Natural killer cell (primary cell): ENCODE measurements at regions not wholly inside any gene's neighbourhood (a gene's known extent, or its start where the extent isn't known, plus 50 kb on each side); places are given as distances from the start of the nearest gene placed in this dataset.

Experiments
- ATAC-seq, 3 donors: fragments of 150-1000 bp in 2 of 3; fragments of 200-7000 bp in 1 of 3; cut with Tn5 transposase; 1 replicate in 1 of 3; 2 replicates in 2 of 3; pipeline ENCODE4 v1.10.0; 2021; ENCODE audit warnings: mild to moderate bottlenecking in 2 of 3, moderate library complexity in 2 of 3
- DNase-seq, 2 donors: peaks; one replicate each; pipeline versions ENCODE4 v3.0.0 to v3.0.0-alpha.2; 2013 to 2021; ENCODE audit warnings: mixed read lengths in 1 of 2
- H3K27ac ChIP-seq: one replicate; pipeline ENCODE4 v1.5.1; 2013; ENCODE audit warnings: mild to moderate bottlenecking, low read length
- H3K27me3 ChIP-seq: one replicate; pipeline ENCODE4 v1.6.1; 2013; ENCODE audit warnings: low read length; ENCODE audit not compliant: control insufficient read depth, insufficient read depth
- H3K36me3 ChIP-seq: one replicate; pipeline ENCODE4 v1.6.1; 2013; ENCODE audit warnings: low read length; ENCODE audit not compliant: control insufficient read depth, insufficient read depth
- H3K4me1 ChIP-seq: one replicate; pipeline ENCODE4 v1.6.1; 2013; ENCODE audit warnings: low read length; ENCODE audit not compliant: control insufficient read depth, insufficient read depth
- H3K4me3 ChIP-seq: one replicate; pipeline ENCODE4 v1.5.1; 2013; ENCODE audit warnings: low read length
- H3K9me3 ChIP-seq: one replicate; pipeline ENCODE4 v1.6.1; 2013; ENCODE audit warnings: low read length; ENCODE audit not compliant: control insufficient read depth, insufficient read depth
- H3K27ac Mint-ChIP-seq, 2 donors: one replicate each; pipeline ENCODE4 v1.8.0; 2022; ENCODE audit warnings: mild to moderate bottlenecking in 2 of 2, mixed read lengths in 2 of 2, moderate library complexity in 1 of 2
- H3K27me3 Mint-ChIP-seq, 2 donors: one replicate each; pipeline ENCODE4 v1.8.0; 2022; ENCODE audit warnings: low read depth in 2 of 2, mixed read lengths in 2 of 2
- H3K36me3 Mint-ChIP-seq: one replicate; pipeline ENCODE4 v1.8.0; 2022; ENCODE audit warnings: mixed read lengths
- H3K4me1 Mint-ChIP-seq, 2 donors: one replicate each; pipeline ENCODE4 v1.8.0; 2022; ENCODE audit warnings: mixed read lengths in 2 of 2
- H3K4me3 Mint-ChIP-seq: one replicate; pipeline ENCODE4 v1.8.0; 2022; ENCODE audit warnings: mild to moderate bottlenecking, moderate library complexity, mixed read lengths
- H3K9me3 Mint-ChIP-seq, 2 donors: one replicate each; pipeline ENCODE4 v1.8.0; 2022; ENCODE audit warnings: mixed read lengths in 2 of 2
- CTCF ChIP-seq: fragments of 200-600 bp; IDR thresholded peaks from one replicate; pipeline ENCODE4 v1.8.0; 2022; ENCODE audit warnings: antibody characterized with exemption
- WGBS: methylation state at CpG from one replicate; pipeline ENCODE4 v1.1.7; 2013; ENCODE audit warnings: missing lambda C conversion rate; ENCODE audit not compliant: insufficient coverage; 5-methylcytosine and 5-hydroxymethylcytosine counted together
- intact Hi-C: fragments of 100-400 bp; cut with micrococcal nuclease; formaldehyde crosslinking; loops from one replicate; pipeline ENCODE4 v1.14.2; 2022

- Mint-ChIP-seq H3K27me3 (peaks cover 62 to 76% of the 10 kb centered on the region in 2 donors), H3K4me1 (no peaks in the 10 kb centered on the region), H3K36me3 (no peaks in the 10 kb centered on the region), H3K9me3 (peaks cover 2 to 3% of the 10 kb centered on the region in 2 donors), H3K4me3 (no peak overlapping the region), H3K27ac (no peak overlapping the region)
- Histone ChIP-seq H3K27me3 (peaks cover 18% of the 10 kb centered on the region), H3K4me3 (no peak overlapping the region), H3K36me3 (no peaks in the 10 kb centered on the region), H3K4me1 (peaks cover 6% of the 10 kb centered on the region), H3K27ac (no peak overlapping the region), H3K9me3 (no peaks in the 10 kb centered on the region)
- DNase-seq (no peak), ATAC-seq (no peak)
- TF ChIP-seq CTCF: no peak
- intact Hi-C loops: no loop called here
- WGBS: 87% methylated on average over 11 of the region's 11 CpGs
Measured at GRCh38 chr9:126219648-126220063, 107.0 kb upstream of the MVB12B start.

- no peak overlapping the region for H3K4me3 ChIP-seq
- H3K27me3 Mint-ChIP-seq: peaks cover 55 to 65% of the 10 kb centered on the region in 2 donors
- no peaks in the 10 kb centered on the region for H3K36me3 Mint-ChIP-seq
- peaks cover 20% of the 10 kb centered on the region for H3K27me3 ChIP-seq
- no peaks in the 10 kb centered on the region for H3K36me3 ChIP-seq
- DNase-seq: no peak
- H3K27ac ChIP-seq: no peak overlapping the region
- ATAC-seq: no peak
- no peaks in the 10 kb centered on the region for H3K9me3 Mint-ChIP-seq
- 90% methylated on average over 2 of the region's 2 CpGs for WGBS
- H3K4me3 Mint-ChIP-seq: no peak overlapping the region
- no peak for TF ChIP-seq CTCF
- peaks cover 6% of the 10 kb centered on the region for H3K4me1 ChIP-seq
- H3K9me3 ChIP-seq: no peaks in the 10 kb centered on the region
- intact Hi-C loops: no loop called here
- no peaks in the 10 kb centered on the region for H3K4me1 Mint-ChIP-seq
- no peak overlapping the region for H3K27ac Mint-ChIP-seq
Measured at GRCh38 chr9:126221480-126221879, 105.1 kb upstream of the MVB12B start.

- peaks cover 58 to 65% of the 10 kb centered on the region in 2 donors for H3K27me3 Mint-ChIP-seq
- H3K4me3 Mint-ChIP-seq: no peak overlapping the region
- ATAC-seq (no peak), DNase-seq (no peak)
- no peaks in the 10 kb centered on the region for H3K36me3 Mint-ChIP-seq
- H3K9me3 Mint-ChIP-seq: no peaks in the 10 kb centered on the region
- TF ChIP-seq CTCF: no peak
- H3K4me1 ChIP-seq: peaks cover 6% of the 10 kb centered on the region
- H3K27ac ChIP-seq: no peak overlapping the region
- H3K36me3 ChIP-seq: no peaks in the 10 kb centered on the region
- WGBS: 5% methylated on average over 26 of the region's 26 CpGs
- no peak overlapping the region for H3K27ac Mint-ChIP-seq
- intact Hi-C loops: no loop called here
- peaks cover 20% of the 10 kb centered on the region for H3K27me3 ChIP-seq
- H3K9me3 ChIP-seq: no peaks in the 10 kb centered on the region
- no peak overlapping the region for H3K4me3 ChIP-seq
- no peaks in the 10 kb centered on the region for H3K4me1 Mint-ChIP-seq
Measured at GRCh38 chr9:126222363-126222834, 104.2 kb upstream of the MVB12B start.

GRCh38 chr9:126222835-126223431 is 103.7 kb upstream of the MVB12B start:
- H3K9me3 Mint-ChIP-seq: no peaks in the 10 kb centered on the region
- Histone ChIP-seq H3K36me3 (no peaks in the 10 kb centered on the region), H3K27ac (no peak overlapping the region), H3K9me3 (no peaks in the 10 kb centered on the region), H3K4me1 (peaks cover 6% of the 10 kb centered on the region), H3K27me3 (peaks cover 20% of the 10 kb centered on the region), H3K4me3 (no peak overlapping the region)
- ATAC-seq: peak in 1 of 3 donors; percentile 8
- H3K27me3 Mint-ChIP-seq: peaks cover 55 to 60% of the 10 kb centered on the region in 2 donors
- no peak for DNase-seq
- WGBS: 37% methylated on average over 29 of the region's 29 CpGs
- no peaks in the 10 kb centered on the region for H3K4me1 Mint-ChIP-seq
- no peak overlapping the region for H3K27ac Mint-ChIP-seq
- H3K4me3 Mint-ChIP-seq: no peak overlapping the region
- TF ChIP-seq CTCF: no peak
- intact Hi-C loops: no loop called here
- H3K36me3 Mint-ChIP-seq: no peaks in the 10 kb centered on the region
